ENCODE measurements at regions not wholly inside any gene's neighbourhood (a gene's known extent, or its start where the extent isn't known, plus 50 kb on each side); places are given as distances from the start of the nearest gene placed in this dataset.

DNA sequence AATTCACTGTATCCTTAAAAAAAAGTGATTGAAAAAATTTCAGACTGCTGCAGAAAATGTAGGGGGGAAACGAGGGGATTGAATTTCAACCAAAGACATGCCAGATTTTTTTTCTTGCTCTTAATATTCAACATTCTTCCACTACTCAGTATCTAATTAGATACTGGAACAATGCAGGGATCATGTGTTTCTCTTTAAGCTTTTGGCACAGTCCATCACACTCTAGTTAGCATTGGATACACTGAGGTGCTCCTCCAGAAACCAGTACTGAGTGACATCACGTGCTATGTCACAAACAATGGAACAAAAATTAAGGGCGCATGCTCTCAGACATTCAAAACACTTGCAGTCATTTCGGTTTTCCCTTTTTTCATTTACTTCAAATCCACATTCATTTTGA lies 298.6 kb upstream of the PSMD7 start:
- POLR2A ChIA-PET, result no interaction called here
- no peak for DNase-seq (ENCODE audit: low read depth, low spot score)
- TF ChIP-seq, protein P1, sequence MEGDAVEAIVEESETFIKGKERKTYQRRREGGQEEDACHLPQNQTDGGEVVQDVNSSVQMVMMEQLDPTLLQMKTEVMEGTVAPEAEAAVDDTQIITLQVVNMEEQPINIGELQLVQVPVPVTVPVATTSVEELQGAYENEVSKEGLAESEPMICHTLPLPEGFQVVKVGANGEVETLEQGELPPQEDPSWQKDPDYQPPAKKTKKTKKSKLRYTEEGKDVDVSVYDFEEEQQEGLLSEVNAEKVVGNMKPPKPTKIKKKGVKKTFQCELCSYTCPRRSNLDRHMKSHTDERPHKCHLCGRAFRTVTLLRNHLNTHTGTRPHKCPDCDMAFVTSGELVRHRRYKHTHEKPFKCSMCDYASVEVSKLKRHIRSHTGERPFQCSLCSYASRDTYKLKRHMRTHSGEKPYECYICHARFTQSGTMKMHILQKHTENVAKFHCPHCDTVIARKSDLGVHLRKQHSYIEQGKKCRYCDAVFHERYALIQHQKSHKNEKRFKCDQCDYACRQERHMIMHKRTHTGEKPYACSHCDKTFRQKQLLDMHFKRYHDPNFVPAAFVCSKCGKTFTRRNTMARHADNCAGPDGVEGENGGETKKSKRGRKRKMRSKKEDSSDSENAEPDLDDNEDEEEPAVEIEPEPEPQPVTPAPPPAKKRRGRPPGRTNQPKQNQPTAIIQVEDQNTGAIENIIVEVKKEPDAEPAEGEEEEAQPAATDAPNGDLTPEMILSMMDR (IDR thresholded peaks at IDR 0.05; ENCODE audit: insufficient read depth, low read length, missing control alignments), result no peak
- CTCF ChIA-PET, result no interaction called here
- H3K4me3 ChIP-seq (ENCODE audit: low read depth, low read length), result no peak overlapping the region

GRCh38 chr16:73997340-73997711 lies 299.3 kb upstream of the PSMD7 start:
- DNase-seq (ENCODE audit: low read depth, low spot score), result no peak
- TF ChIP-seq, protein P1 (IDR thresholded peaks at IDR 0.05; ENCODE audit: insufficient read depth, low read length, missing control alignments), result no peak
- no peak overlapping the region for H3K4me3 ChIP-seq (ENCODE audit: low read depth, low read length)
- ChIA-PET POLR2A (no interaction called here), CTCF (no interaction called here)

DNA sequence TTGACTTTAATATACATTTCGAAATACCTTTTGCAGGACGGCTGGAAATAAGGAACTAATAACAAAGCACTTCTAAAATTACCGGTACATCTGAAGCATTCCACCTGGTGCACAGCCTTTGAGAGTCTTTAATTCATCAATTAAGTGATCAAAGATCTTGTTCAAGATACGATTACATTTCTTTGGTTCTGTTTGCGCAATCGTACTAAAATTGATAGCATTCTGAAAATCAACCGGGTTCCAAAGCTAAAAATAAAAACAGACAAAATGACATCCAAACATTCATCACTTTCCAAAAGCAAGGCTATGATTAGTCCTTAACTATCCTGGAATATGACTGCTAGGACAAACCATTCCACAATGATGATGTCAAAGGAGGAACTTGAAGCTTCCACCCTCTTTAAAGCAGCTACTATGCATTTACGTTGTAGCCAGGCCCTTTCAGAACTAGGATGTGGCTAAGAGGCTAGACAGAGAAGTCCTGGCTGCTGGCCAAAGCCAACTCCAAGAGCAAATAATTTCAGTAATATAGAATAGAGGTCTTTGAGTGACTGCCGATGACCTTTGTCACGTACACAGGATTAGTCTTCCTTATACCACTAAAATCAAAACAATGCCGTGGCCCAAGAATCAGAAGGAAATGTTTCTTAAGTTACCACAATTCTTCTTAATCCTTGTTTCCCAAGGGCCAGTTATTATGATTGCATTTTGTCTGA lies 299.8 kb upstream of the PSMD7 start:
- POLR2A ChIA-PET, result no interaction called here
- no peak overlapping the region for H3K4me3 ChIP-seq (ENCODE audit: low read depth, low read length)
- CTCF ChIA-PET, result no interaction called here
- no peak for DNase-seq (ENCODE audit: low read depth, low spot score)
- TF ChIP-seq, protein P1 (IDR thresholded peaks at IDR 0.05; ENCODE audit: insufficient read depth, low read length, missing control alignments), result no peak

DNA sequence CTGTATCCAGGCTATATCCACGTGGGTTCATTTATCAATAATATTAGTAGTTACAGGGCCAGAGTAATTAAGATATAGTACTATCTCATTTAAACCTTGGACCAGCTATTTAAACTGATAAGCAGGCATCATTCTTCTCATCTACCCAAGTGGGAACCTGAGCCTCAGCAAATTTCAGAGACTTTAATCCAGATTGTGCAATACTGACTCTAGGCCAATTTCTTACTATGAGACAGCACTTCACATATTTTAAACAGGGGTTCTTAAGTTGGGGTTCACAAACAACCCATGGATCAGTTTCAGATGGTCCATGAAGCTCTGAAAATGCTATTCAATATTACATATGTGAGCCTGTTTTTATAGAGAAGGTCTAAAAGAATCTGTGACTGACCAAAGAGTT lies 302.7 kb upstream of the PSMD7 start:
- ChIA-PET CTCF (no interaction called here), POLR2A (no interaction called here)
- no peak overlapping the region for H3K4me3 ChIP-seq (ENCODE audit: low read depth, low read length)
- TF ChIP-seq, protein P1 (IDR thresholded peaks at IDR 0.05; ENCODE audit: insufficient read depth, low read length, missing control alignments), result no peak
- no peak for DNase-seq (ENCODE audit: low read depth, low spot score)

DNA sequence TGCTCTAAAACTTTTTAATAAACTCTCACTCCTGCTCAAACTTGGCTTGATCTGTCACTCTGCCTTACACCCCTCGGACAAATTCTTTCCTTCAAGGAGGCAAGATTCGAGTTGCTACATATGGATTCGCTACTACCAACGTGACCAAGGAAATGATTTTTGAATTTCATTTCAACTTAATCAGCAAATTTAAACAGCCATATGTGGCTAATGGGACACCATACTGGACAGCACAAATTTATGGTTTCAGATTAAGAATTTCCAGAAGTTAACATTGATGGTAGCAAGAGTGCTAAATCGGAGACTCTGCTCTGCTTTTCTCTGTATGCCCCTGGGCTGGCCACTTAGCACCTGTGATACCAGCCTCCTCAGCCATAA lies 318.2 kb upstream of the PSMD7 start:
- no peak overlapping the region for H3K4me3 ChIP-seq (ENCODE audit: low read depth, low read length)
- TF ChIP-seq, protein P1 (IDR thresholded peaks at IDR 0.05; ENCODE audit: insufficient read depth, low read length, missing control alignments), result no peak
- CTCF ChIA-PET, result no interaction called here
- POLR2A ChIA-PET, result no interaction called here
- DNase-seq (ENCODE audit: low read depth, low spot score), result no peak

GRCh38 chr16:73976644-73977043 lies 320.0 kb upstream of the PSMD7 start:
- DNase-seq (ENCODE audit: low read depth, low spot score), result no peak
- ChIA-PET CTCF (interaction anchor here (1.0 kb wide), 1 partner anchor 20 kb away, joined by 3 read pairs; no protein-coding TSS in a partner anchor), POLR2A (no interaction called here)
- H3K4me3 ChIP-seq (ENCODE audit: low read depth, low read length), result no peak overlapping the region
- TF ChIP-seq, protein P1 (IDR thresholded peaks at IDR 0.05; ENCODE audit: insufficient read depth, low read length, missing control alignments), result no peak

All from AG04449 (cell line).